ENCODE measurements at regions not wholly inside any gene's neighbourhood (a gene's known extent, or its start where the extent isn't known, plus 50 kb on each side); places are given as distances from the start of the nearest gene placed in this dataset.

GRCh38 chr11:80486678-80487077 is 1045.8 kb upstream of the TENM4 start:
- no peak for DNase-seq

DNA sequence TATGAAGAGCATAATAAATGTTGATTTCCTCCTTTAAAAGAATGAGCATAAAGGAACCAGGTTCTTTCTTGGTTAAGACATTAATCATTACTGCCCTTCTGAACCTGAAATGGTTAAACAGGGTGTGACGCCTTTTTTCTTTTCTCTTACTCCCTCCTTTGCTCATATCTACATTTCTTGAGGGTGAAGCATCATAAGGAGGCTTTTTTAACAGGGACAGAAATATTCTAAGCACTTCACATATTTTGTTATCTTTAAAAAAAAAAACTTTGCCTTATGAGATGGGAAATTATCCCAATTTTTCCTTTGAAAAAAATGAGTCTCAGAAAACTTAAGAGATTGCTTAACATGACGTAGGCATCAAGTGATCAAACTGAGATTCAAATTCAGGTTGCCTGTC is 1036.3 kb upstream of the TENM4 start:
- no peak for DNase-seq

GRCh38 chr11:80473562-80473961 is 1032.7 kb upstream of the TENM4 start:
- no peak for DNase-seq

GRCh38 chr11:80469871-80470270 is 1029.0 kb upstream of the TENM4 start:
- DNase-seq: no peak

- DNase-seq: no peak
Observed at GRCh38 chr11:80466570-80466969, 1025.7 kb upstream of the TENM4 start.

DNA sequence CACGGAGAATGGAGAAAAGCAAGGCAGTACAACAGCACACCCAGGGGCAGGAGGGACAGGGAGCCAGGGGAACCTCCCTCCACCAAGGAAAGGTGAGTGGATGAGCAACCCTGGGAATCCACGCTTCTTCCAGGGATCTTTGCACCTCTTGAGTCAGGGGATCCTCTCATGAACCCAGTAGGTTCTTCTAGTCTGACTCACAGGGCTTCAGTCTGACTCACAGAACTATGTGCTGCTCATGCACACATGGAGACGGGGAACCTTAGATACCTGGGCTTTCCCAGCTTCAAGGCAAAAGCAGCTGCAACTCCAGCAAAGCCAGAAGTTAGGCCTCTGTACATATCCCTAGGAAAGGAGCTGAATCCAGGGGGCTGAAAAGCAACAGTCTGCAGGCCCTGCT is 1021.4 kb upstream of the TENM4 start:
- DNase-seq: no peak

DNA sequence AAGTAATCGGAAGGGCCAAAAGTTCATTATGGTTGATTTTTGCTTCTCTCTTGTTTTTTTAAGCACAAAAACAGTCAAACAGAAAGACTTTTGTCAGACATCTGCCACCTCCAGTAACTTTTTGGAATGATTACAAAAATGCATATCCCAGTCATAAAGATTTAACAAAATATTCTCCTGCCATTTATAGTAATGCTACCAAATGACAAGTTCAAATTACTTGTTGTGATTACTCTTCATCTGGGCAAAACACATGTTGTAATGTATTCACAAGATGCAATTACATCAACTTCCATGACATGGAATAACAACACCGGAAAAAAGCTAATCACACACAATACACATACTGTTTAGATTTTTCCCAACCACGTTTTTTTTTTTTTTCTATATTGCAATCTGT is 1017.5 kb upstream of the TENM4 start:
- DNase-seq: no peak

GRCh38 chr11:80457823-80458222 is 1017.0 kb upstream of the TENM4 start:
- DNase-seq: no peak

DNA sequence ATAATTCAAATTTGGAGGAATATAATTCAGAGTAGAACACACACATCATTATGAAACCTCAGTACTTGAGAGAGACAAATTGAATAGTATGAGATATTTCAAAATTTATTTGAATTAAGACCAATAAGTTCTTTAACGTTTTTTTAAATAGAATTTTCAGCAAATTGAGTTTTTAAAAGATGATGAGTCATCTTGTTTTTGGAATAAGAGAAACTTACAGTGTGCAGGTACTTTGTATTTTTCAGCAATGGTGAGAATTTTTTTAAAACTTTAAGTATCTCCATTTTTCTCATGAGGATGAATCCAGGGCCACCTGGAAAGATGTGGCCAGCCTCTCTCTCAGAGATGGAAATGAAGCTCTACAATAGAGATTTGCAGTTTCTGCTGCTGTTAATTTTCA is 1015.0 kb upstream of the TENM4 start:
- no peak for DNase-seq

DNA sequence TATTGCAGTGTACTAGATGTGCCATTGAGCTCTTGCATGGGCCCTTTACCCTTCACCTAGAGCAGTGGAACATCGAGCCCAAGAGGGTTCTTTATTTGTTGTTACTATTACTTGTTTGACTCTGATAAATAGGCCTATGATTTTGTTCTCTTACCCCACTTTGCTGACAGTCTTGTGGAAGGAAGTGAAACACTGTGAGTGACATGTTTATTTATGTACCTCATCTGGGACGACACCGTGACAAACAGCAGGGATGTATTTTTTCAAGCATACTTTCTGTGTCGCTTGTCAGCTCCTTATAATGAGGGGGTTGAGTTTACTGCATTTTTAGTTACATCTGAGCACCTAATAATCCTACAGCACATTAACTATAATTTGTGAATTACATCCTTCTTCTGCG is 1010.3 kb upstream of the TENM4 start:
- DNase-seq: no peak

- DNase-seq: no peak
Observed at GRCh38 chr11:80448709-80449108, 1007.9 kb upstream of the TENM4 start.

DNA sequence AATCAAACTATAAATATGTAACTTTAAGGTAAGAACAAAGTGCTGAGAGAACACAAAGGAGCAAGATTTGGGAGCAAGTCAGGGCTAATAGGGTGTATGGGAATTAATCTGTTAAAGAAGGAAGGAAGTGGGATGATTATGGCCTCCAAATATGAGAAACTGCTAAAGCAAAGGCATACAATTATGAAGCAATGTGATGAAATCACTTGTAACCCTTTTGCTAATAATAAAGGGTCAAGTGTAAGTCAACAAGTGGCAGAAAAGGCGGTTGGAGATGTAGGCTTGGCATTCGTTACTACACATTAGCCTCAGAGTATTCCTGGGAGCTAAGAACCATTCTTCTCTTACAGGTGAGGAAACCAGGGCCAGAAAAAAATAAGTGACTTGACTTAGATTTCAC is 1002.3 kb upstream of the TENM4 start:
- no peak for DNase-seq

- DNase-seq: no peak
Observed at GRCh38 chr11:80441821-80442220, 1001.0 kb upstream of the TENM4 start.

DNA sequence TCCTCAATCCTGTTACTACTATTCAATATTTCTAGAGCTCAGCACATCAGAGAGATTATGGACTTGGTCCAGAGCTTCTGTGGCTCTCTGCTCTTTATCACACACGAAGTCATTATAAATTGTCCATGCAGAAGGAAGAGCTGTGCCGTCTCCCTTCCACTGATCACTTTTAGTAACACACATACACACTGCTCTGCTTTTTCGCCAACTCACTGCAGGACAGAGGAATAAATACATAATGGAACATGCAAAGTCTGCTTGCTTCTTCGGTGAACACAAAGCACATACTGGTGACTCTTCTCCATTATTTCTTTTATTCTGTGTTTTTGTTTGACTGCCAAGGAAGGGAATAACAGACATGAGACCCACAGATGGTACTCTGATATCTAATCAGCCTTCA is 1000.0 kb upstream of the TENM4 start:
- DNase-seq: no peak

GRCh38 chr11:80436547-80436946 is 995.7 kb upstream of the TENM4 start:
- no peak for DNase-seq

- no peak for DNase-seq
Observed at GRCh38 chr11:80435345-80435744, 994.5 kb upstream of the TENM4 start.

GRCh38 chr11:80432057-80432456 is 991.2 kb upstream of the TENM4 start:
- no peak for DNase-seq

DNA sequence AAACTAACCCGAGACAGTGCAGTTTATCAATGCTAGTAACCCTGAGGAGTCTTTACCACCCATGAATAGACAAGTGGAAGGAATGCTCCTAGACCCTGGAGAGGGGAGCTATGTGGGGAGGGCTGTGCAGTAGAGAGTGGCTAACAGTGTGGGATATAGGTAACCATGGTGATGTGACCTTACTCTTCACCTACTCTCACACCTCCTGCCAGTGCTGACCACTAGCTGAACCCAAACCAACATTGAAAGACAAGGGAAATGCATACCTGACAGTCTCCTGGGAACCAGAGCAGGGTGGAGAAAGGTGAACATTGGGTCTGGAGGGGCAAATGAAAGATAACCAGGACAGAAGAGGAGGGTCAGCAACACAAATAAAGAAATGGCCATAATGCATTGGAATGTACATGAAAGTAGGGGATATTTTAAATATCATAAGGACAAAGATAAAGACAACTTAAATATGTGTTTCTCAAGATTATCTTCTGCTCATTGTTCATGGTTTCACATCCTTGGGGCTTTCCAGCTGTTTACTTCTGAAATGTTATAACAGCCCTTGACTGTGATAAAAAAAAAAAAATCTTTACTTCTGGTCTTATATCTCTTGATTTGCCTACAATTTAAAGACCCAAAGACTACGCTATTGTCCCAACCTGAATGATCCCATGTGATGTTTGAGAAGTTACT is 983.3 kb upstream of the TENM4 start:
- DNase-seq: no peak

- DNase-seq: no peak
Observed at GRCh38 chr11:80420374-80420773, 979.5 kb upstream of the TENM4 start.

DNA sequence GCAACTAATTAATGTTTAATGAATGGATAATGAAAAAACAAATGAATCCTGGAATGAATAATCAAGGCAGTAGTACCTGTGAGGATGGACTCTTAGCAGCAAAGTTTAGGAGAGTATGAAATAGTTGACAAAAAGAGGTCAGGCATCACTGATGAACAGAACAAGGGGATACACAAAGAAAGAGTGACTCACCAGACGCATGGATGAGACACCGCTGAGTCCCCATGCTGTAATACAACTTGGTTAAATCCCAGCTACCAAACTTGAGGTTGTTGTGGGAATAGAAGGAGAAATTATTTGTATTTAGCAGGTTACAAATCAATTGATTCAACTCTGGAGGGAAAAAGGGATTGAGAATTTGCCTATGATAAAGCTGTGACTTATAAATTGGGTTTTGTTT is 976.9 kb upstream of the TENM4 start:
- DNase-seq: no peak

DNA sequence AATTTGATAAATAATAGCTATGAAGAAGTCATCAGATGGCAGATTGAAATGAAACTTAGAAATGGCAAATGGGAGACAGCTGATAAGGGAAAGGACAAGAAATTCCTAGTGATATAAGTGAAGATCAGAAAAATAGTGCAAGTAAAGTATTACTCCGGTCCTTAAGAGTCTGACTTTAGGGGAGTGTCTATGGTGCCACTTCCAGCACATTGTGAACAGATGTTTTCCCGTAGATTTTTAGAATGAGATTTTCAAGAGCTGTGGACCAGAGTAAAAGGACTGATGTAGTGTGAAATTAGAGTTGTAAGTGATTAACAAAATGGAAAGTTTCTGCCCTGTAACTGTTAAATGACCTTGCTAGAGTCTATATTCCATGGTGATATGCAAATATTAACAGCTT is 974.8 kb upstream of the TENM4 start:
- no peak for DNase-seq

DNA sequence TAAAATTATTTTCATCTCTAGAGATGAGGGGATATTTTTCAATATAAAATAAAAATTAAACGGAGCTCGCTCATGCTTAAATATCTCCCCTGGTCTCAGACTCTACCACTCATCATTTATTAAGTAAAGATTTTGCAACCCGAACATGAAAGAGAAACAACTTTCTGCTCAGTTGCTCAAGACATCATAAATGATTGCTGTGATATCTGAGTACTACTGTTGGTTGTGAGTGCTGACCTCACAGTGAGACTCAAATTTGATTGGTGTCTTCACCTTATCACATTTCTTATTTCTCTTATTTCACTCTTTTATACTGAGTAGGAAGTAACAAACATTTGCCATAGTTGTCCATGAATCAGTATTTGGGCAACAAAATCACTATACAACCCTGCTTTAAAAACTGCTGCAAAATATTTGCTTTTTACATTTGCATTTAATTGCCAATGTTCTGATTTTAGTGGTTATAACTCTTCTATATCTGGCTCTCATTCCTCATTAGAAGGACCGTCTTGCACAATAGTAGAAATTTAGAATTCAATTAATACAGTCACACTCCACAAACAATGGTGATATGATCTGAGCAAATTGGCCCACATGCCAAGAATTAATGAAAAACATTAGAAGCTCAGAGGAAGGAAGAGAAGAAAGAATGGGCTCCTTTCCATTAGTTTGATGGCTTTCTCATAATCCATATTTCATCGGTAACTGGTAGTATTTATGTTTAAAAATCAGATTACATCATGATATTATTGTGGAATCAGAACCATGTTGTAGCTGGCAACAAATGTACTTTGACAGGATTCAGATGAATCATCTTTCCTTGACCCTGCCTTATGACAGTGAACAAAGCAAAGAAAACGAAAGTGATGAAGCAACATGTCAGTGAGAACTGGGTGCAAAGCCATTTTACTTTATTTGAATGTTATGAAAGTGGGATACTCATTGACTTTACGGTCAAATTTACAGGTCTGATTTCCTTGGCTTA is 973.6 kb upstream of the TENM4 start:
- DNase-seq: no peak

DNA sequence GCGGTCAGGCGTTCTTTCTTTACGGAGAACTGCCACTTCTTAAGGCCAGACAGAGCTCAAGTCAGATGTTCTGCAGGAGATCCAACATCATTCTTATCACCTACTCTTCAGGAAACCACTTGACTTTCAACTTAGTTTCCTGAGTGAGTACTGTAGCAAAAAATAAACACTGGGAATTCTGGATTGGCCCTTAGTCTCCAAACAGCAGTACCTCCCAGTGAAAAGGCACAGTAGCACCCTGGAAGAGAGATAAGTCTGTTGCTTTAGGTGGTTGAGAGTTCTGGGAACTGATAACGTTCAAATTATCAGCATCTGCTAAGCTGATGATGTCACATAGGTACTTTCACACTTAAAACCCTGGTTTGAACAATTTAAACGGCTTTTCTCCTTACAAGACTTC is 971.8 kb upstream of the TENM4 start:
- no peak for DNase-seq

DNA sequence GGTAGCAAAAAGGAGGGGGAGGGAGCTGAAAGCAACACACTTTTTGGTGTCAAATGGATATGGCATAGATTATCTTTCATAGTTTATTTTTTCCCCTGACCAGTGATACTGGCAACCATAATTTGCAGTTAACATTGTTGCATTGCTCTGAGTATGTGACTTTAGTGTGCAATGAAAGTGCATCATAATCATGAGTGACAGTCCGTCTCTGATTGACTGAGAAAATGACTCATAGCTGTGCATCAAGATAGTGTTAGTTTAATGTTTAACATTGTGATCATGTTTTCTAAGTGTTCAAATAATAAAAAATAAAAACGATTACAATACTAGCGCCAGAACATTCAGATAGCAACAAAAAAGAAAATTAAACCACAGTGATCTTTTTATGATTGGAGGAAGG is 952.4 kb upstream of the TENM4 start:
- no peak for DNase-seq

Data from inflammatory macrophage (primary cell).